ENCODE measurements at regions not wholly inside any gene's neighbourhood (a gene's known extent, or its start where the extent isn't known, plus 50 kb on each side); places are given as distances from the start of the nearest gene placed in this dataset.

DNA sequence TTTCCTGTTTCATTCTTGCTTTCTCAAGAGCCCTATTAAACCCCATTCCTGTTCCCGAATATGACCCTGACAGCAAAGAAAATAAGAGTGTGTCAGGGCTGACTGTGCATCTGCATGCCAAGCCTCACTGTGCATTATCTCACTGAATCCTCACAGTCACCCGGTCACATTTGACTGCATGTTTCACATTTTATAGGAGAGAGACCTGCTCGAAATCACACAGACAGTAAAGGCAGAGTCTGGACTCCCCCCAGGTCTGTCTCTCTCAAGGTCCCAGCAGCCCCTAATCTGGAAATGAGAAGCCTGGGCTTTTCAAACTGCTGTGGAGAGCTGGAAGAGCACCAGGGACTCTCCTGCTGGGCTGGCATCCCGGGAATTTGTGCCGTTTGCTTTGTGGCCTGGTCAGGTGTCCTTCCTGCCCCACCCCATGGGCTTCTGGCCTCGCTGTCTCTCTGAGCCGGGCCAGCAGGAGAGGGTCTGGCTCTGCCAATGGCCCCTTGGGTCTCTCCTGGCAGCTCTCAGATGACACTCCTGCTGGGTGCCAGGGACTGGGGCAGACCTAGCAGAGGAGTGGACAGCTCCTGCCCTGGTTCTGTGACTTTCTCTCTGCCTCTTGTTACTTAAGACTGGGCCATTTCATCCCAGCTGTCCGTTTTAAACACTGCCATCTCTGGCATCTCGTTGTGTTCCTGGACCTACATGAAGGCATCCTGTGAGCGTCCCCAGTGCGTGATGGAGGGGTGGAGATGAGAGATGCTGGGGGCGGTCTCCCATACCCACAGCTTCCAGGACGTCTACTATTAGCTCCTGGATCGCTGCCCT is 173.6 kb downstream of the ARHGAP12 start:
- WGBS, 3 donors: 24 to 29% (median 25%) methylated on average over 14 of the region's 14 CpGs
- peaks cover 44% of the 10 kb centered on the region for H3K4me1 ChIP-seq

DNA sequence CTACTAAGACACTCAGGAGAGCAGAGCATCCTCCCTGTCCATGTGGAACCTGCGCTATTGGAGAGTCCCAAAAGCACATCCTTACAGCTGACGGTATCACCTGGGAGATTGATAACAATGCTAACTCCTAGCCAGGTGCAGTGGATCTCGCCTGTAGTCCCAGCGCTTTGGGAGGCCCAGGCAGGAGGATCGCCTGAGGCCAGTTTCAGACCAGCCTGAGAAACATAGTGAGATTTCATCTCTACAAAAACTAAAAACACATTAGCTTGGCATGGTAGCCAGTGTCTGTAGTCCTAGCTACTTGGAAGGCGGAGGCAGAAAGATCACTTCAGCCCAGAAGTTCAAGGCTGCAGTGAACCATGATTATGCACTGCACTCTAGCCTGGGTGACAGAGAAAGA is 174.9 kb downstream of the ARHGAP12 start:
- Histone ChIP-seq H3K27me3 (ENCODE audit: insufficient read depth in 3 of 3, low read length in 2 of 3) (no peaks in the 10 kb centered on the region), H3K4me1 (peaks cover 48% of the 10 kb centered on the region), H3K9me3 (no peaks in the 10 kb centered on the region), H3K36me3 (ENCODE audit: insufficient read depth in 1 of 2, low read depth in 1 of 2) (no peaks in the 10 kb centered on the region), H3K27ac (no peak overlapping the region), H3K4me3 (no peak overlapping the region)
- intact Hi-C loops (cut with DNase I): no loop called here
- TF ChIP-seq, protein P1, sequence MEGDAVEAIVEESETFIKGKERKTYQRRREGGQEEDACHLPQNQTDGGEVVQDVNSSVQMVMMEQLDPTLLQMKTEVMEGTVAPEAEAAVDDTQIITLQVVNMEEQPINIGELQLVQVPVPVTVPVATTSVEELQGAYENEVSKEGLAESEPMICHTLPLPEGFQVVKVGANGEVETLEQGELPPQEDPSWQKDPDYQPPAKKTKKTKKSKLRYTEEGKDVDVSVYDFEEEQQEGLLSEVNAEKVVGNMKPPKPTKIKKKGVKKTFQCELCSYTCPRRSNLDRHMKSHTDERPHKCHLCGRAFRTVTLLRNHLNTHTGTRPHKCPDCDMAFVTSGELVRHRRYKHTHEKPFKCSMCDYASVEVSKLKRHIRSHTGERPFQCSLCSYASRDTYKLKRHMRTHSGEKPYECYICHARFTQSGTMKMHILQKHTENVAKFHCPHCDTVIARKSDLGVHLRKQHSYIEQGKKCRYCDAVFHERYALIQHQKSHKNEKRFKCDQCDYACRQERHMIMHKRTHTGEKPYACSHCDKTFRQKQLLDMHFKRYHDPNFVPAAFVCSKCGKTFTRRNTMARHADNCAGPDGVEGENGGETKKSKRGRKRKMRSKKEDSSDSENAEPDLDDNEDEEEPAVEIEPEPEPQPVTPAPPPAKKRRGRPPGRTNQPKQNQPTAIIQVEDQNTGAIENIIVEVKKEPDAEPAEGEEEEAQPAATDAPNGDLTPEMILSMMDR (IDR thresholded peaks at IDR 0.05): no peak
- no peak for ATAC-seq
- DNase-seq: no peak
- 98 to 99% (median 98%) methylated on average over 6 of the region's 6 CpGs for WGBS, 3 donors

More for the DNA sequence above, 173.6 kb downstream of the ARHGAP12 start:
- no peak overlapping the region for H3K4me3 ChIP-seq
- intact Hi-C loops (cut with DNase I): loop anchor here (5.0 kb wide), 2 partner anchors 48 to 153 kb away; no protein-coding TSS in a partner anchor
- peak overlapping the region; percentile 98 for H3K27ac ChIP-seq
- ATAC-seq (peak in 3 of 4 donors; percentile 10 to 66 (median 49)), DNase-seq (peak in 1 of 2 donors; percentile 39)
- TF ChIP-seq, protein P1 (IDR thresholded peaks at IDR 0.05): no peak
- no peaks in the 10 kb centered on the region for H3K27me3 ChIP-seq (ENCODE audit: insufficient read depth in 3 of 3, low read length in 2 of 3)
- H3K9me3 ChIP-seq: no peaks in the 10 kb centered on the region
- H3K36me3 ChIP-seq (ENCODE audit: insufficient read depth in 1 of 2, low read depth in 1 of 2): no peaks in the 10 kb centered on the region

DNA sequence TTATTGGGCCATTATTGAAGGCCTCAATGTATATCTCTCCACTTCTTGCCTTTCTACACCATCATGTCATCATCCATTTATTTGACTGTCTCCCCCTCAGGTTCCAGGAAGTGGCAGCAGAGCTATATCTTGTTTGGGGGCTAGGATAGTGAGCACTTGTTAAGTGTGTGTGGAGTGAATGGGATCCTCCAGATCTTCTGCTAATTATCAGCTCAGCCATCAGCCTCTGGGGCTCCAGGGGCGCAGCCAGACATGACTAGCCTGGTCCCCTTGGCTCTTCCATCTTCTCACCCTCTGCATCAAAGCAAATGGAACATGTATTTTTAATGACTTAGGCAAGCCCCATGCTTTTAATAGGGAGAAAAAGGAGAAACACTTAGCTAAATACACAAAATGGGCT is 176.5 kb downstream of the ARHGAP12 start:
- WGBS, 3 donors: 100% methylated on average over 1 of the region's 1 CpG
- TF ChIP-seq, protein P1 (IDR thresholded peaks at IDR 0.05): no peak
- H3K36me3 ChIP-seq (ENCODE audit: insufficient read depth in 1 of 2, low read depth in 1 of 2): no peaks in the 10 kb centered on the region
- DNase-seq (no peak), ATAC-seq (no peak)
- no peaks in the 10 kb centered on the region for H3K27me3 ChIP-seq (ENCODE audit: insufficient read depth in 3 of 3, low read length in 2 of 3)
- peaks cover 47% of the 10 kb centered on the region for H3K4me1 ChIP-seq
- H3K4me3 ChIP-seq: no peak overlapping the region
- intact Hi-C loops (cut with DNase I): no loop called here
- no peaks in the 10 kb centered on the region for H3K9me3 ChIP-seq
- H3K27ac ChIP-seq: no peak overlapping the region

DNA sequence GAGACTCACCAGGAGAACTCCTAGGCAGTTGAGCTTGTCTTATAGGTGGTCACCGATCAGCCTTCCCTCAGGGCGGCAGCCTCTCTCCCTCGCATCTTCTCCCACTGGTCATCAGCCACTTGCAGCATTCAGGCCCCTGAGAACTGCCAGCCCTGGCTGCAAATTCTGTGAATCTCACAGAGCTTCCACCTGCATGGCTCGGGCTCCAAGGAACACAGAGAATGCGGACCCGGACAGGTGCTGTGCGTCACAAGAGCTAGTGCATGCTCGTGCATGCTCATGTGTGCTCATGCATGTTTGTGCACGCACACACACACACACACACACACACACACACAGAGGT is 176.9 kb downstream of the ARHGAP12 start:
- WGBS, 3 donors: 86% methylated on average over 9 of the region's 9 CpGs
- TF ChIP-seq, protein P1 (IDR thresholded peaks at IDR 0.05): no peak
- H3K27ac ChIP-seq: peak overlapping the region; percentile 60
- no peaks in the 10 kb centered on the region for H3K36me3 ChIP-seq (ENCODE audit: insufficient read depth in 1 of 2, low read depth in 1 of 2)
- peaks cover 46% of the 10 kb centered on the region for H3K4me1 ChIP-seq
- intact Hi-C loops (cut with DNase I): no loop called here
- ATAC-seq (no peak), DNase-seq (no peak)
- H3K4me3 ChIP-seq: no peak overlapping the region
- H3K9me3 ChIP-seq: no peaks in the 10 kb centered on the region
- H3K27me3 ChIP-seq (ENCODE audit: insufficient read depth in 3 of 3, low read length in 2 of 3): no peaks in the 10 kb centered on the region

Measured in psoas muscle (tissue), 7 donors.